ENCODE measurements at regions not wholly inside any gene's neighbourhood (a gene's known extent, or its start where the extent isn't known, plus 50 kb on each side); places are given as distances from the start of the nearest gene placed in this dataset.
A peak's percentile ranks its signal among the peaks of the same experiment; 100 is the strongest.

DNA sequence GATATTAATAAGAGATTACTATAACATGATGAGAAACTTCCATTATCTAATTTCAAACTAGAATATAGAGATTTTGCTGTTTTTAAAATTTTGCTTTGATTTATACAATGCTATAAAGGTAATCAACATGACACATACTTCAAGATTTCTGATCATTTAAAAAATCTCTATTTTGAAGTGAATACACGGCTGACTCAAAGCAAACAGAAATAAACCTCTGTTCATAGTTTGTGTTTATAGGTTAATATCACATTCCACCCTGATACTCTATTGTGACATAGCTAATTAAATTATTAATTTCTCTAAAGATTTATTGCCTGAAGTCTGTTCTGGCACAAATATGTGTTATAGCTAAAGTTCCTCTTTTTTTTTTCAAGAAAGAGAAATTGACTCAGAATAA lies 349.2 kb downstream of the TLL1 start:
- DNase-seq (ENCODE audit: low read depth): no peak
- H3K4me3 ChIP-seq (ENCODE audit: low read depth, low read length): no peak overlapping the region
- TF ChIP-seq, protein P1, sequence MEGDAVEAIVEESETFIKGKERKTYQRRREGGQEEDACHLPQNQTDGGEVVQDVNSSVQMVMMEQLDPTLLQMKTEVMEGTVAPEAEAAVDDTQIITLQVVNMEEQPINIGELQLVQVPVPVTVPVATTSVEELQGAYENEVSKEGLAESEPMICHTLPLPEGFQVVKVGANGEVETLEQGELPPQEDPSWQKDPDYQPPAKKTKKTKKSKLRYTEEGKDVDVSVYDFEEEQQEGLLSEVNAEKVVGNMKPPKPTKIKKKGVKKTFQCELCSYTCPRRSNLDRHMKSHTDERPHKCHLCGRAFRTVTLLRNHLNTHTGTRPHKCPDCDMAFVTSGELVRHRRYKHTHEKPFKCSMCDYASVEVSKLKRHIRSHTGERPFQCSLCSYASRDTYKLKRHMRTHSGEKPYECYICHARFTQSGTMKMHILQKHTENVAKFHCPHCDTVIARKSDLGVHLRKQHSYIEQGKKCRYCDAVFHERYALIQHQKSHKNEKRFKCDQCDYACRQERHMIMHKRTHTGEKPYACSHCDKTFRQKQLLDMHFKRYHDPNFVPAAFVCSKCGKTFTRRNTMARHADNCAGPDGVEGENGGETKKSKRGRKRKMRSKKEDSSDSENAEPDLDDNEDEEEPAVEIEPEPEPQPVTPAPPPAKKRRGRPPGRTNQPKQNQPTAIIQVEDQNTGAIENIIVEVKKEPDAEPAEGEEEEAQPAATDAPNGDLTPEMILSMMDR (IDR thresholded peaks at IDR 0.05; ENCODE audit: insufficient read depth, low read depth, low read length): no peak

DNA sequence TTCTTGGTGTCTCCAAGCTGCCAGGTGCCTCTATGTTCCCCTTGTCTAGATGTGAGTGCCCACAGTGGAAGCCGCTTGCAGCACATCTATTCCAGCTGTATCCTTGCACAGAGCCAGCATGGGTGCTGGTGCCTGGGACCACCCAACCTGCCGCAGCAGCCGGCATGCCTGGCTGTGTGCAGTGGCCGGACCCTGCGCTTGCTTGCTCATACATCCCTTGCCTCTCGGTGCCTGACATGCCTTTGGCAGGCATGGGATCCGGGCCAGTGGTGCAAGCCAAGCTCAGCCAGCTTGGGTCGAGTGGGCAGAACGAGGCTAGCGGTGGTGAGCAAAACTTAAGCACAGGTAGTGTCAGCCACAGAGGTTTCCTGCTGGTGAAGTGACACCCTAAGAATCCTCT lies 355.1 kb downstream of the TLL1 start:
- no peak for DNase-seq (ENCODE audit: low read depth)
- no peak overlapping the region for H3K4me3 ChIP-seq (ENCODE audit: low read depth, low read length)
- TF ChIP-seq, protein P1 (IDR thresholded peaks at IDR 0.05; ENCODE audit: insufficient read depth, low read depth, low read length): no peak

DNA sequence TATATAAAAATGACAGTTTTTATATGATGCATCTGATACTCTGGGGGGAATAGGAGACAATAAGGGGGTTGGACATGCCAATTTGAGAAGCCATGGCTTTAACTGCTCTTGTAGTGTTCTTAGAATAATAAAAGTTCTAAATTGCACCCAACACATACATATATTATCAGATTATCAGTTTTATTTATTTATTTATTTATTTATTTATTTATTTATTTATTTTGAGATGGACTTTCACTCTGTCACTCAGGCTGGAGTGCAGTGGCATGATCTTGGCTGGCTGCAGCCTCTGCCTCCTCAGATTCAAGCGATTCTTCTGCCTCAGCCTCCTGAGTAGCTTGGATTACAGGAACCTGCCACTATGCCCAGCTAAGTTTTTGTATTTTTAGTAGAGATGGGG lies 356.8 kb downstream of the TLL1 start:
- H3K4me3 ChIP-seq (ENCODE audit: low read depth, low read length): no peak overlapping the region
- no peak for DNase-seq (ENCODE audit: low read depth)
- TF ChIP-seq, protein P1 (IDR thresholded peaks at IDR 0.05; ENCODE audit: insufficient read depth, low read depth, low read length): no peak

DNA sequence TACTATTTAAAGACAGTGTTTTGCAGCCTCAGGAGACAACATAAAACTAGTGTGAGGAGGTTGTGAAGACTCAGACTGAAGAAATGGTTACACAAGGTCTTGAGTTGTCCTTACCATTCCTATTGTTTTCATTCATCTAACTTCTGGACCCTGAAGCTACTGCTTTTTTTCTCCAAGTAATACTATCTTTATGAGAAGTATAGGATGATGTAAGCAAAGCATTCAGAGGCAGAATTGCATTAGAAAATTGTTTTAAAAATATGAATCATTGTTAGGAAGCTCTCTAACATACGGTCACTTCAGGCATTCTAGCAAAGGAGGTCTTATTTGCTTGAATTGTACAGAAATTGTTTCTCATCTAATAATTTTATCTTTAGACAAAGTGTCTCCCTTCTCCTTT lies 357.8 kb downstream of the TLL1 start:
- DNase-seq (ENCODE audit: low read depth): no peak

DNA sequence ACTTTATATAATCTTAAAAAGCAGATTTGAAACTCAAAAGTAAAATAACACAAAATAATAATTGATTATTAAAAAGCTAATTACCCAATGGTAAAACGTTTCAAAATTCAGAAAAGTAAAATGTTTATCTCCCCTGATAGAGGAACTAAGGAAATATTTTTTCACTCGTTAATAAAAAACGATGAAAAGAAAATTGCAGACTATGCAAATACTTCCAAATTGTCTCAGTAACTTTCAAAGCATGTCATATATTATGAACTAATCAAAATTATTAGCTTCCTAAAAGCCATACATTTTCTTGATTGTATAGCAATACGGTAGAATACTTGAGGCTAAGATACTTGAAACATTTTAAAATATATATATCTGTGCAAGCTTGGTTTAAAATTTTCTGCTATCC lies 366.3 kb downstream of the TLL1 start:
- TF ChIP-seq, protein P1 (IDR thresholded peaks at IDR 0.05; ENCODE audit: insufficient read depth, low read depth, low read length): no peak
- no peak overlapping the region for H3K4me3 ChIP-seq (ENCODE audit: low read depth, low read length)
- no peak for DNase-seq (ENCODE audit: low read depth)

More for the DNA sequence above, 357.8 kb downstream of the TLL1 start:
- TF ChIP-seq, protein P1 (IDR thresholded peaks at IDR 0.05; ENCODE audit: insufficient read depth, low read depth, low read length): no peak
- H3K4me3 ChIP-seq (ENCODE audit: low read depth, low read length): no peak overlapping the region

DNA sequence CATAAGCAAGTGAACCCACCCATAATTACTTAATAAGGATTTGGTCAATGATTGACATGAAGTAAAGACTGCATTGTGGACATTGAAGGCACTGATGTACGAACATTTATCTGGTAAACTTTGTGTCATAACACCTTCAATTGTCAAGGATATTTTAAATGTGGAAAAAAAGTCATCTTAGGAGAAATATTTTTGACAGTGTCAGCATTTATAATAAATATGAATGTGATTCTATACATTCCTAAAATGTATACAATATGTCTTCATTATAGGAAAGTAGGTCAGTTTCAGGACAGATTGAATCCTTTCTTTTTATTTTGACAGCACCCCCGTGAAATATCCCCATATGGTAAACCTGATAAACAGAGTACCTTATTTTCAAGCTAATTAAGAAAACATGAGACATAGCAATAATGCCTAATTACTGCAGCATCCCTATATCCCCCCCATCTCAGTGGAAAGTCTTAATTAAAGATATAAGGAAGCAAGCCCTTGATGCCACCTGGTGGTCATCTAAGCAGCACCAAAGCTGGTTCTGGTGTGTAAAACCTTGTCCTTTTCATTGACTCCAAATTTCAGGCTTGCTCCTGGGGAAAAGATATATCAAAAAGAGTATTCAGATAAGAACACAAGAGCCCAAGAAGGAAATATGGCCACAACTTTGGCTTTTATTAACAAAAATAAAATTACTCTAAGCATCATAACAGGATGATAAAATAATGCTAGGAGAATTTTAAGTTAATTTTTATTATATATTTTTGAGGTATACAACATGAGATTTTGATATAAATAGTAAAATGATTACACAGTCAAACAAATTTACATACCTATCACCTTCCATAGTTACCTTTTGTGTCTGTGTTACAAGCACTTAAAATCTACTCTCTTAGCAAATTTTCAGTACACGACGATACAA lies 379.7 kb downstream of the TLL1 start:
- no peak overlapping the region for H3K4me3 ChIP-seq (ENCODE audit: low read depth, low read length)
- TF ChIP-seq, protein P1 (IDR thresholded peaks at IDR 0.05; ENCODE audit: insufficient read depth, low read depth, low read length): peak; percentile 39

More for the DNA sequence above, 379.7 kb downstream of the TLL1 start:
- DNase-seq (ENCODE audit: low read depth): peak; percentile 12
